HL-60 (cell line): ENCODE measurements at regions not wholly inside any gene's neighbourhood (a gene's known extent, or its start where the extent isn't known, plus 50 kb on each side); places are given as distances from the start of the nearest gene placed in this dataset.

Source experiments
- DNase-seq, 2 experiments: peaks; one replicate each; pipeline ENCODE4 v3.0.0-alpha.2; 2010 to 2020; ENCODE audit warnings: low read depth in 1 of 2, low spot score in 1 of 2
- H3K27ac ChIP-seq: fragments of 250-450 bp; sonication (Bioruptor Pico); replicated peaks from 2 replicates; pipeline ENCODE4 v1.5.1; 2020; ENCODE audit warnings: mild to moderate bottlenecking, moderate library complexity
- H3K27me3 ChIP-seq: fragments of 250-450 bp; sonication (Bioruptor Pico); 2 replicates; pipeline ENCODE4 v1.5.1; 2021; ENCODE audit warnings: mild to moderate bottlenecking, moderate library complexity; ENCODE audit not compliant: insufficient read depth, poor library complexity, severe bottlenecking
- H3K4me3 ChIP-seq: replicated peaks from 2 replicates; pipeline ENCODE4 v1.5.1; 2011; ENCODE audit warnings: mild to moderate bottlenecking, control low read depth, low read length; ENCODE audit not compliant: insufficient read depth
- GABPA ChIP-seq: IDR thresholded peaks from 2 replicates; pipeline ENCODE4 v1.6.1; 2012; ENCODE audit warnings: low read depth
- POLR2AphosphoS5 ChIP-seq: IDR thresholded peaks from 2 replicates; pipeline ENCODE4 v1.6.1; 2012; ENCODE audit warnings: low read depth
- SPI1 ChIP-seq: IDR thresholded peaks from 2 replicates; pipeline ENCODE4 v1.6.1; 2012; ENCODE audit warnings: low read depth, mild to moderate bottlenecking, borderline replicate concordance
- TF ChIP-seq, protein P1 (sequence below): IDR thresholded peaks from 2 replicates; pipeline ENCODE4 v1.6.1; 2012; ENCODE audit warnings: low read depth; ENCODE audit not compliant: insufficient replicate concordance
- TF ChIP-seq, protein P2 (sequence below): IDR thresholded peaks from one replicate; pipeline ENCODE4 v1.5.1; 2011; ENCODE audit warnings: low read length, control low read depth, inconsistent platforms; ENCODE audit not compliant: insufficient read depth

DNA sequence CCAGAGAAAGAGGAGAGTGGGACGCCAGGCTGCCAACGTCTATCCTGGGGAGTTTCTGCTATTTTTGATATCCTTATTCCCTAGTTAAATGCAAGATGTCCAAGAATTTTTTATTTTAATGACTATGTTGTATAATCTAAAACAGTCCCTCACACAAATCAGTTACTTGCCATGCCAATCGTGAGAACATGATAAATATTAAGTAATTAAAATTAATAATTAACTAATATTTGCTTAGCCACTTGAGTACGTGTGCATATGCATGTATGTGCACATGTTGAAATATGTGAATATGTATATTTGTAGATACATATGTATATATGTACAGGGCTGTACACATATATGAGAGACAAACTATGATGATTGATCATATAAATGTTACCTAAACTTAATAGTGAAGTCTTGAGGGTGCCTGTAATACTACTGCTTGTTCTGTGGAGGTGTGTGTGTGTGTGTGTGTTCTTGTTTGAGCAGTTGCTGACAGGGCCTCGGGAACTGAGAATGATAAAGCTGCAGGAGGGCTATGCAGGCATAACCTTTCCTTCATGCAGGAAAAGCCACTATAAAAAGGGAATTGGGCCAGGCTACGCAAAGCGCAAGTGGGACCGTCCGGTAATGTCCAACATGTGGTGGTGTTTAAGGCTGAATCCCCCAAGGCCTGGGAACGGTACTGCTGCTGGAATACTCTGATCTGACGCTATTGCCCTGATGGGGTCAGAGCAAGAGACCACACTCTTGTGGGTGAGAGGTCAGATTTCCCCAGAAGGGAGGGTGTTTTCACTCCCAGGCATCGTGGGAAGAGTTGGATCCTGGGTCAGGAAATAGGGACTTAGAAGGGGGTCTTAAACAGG is 148.3 kb upstream of the TBX18 start:
- no peak overlapping the region for H3K4me3 ChIP-seq
- DNase-seq = no peak
- TF ChIP-seq POLR2AphosphoS5 = no peak
- TF ChIP-seq, protein P1, sequence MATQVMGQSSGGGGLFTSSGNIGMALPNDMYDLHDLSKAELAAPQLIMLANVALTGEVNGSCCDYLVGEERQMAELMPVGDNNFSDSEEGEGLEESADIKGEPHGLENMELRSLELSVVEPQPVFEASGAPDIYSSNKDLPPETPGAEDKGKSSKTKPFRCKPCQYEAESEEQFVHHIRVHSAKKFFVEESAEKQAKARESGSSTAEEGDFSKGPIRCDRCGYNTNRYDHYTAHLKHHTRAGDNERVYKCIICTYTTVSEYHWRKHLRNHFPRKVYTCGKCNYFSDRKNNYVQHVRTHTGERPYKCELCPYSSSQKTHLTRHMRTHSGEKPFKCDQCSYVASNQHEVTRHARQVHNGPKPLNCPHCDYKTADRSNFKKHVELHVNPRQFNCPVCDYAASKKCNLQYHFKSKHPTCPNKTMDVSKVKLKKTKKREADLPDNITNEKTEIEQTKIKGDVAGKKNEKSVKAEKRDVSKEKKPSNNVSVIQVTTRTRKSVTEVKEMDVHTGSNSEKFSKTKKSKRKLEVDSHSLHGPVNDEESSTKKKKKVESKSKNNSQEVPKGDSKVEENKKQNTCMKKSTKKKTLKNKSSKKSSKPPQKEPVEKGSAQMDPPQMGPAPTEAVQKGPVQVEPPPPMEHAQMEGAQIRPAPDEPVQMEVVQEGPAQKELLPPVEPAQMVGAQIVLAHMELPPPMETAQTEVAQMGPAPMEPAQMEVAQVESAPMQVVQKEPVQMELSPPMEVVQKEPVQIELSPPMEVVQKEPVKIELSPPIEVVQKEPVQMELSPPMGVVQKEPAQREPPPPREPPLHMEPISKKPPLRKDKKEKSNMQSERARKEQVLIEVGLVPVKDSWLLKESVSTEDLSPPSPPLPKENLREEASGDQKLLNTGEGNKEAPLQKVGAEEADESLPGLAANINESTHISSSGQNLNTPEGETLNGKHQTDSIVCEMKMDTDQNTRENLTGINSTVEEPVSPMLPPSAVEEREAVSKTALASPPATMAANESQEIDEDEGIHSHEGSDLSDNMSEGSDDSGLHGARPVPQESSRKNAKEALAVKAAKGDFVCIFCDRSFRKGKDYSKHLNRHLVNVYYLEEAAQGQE = no peak
- TF ChIP-seq SPI1 = no peak
- TF ChIP-seq, protein P2, sequence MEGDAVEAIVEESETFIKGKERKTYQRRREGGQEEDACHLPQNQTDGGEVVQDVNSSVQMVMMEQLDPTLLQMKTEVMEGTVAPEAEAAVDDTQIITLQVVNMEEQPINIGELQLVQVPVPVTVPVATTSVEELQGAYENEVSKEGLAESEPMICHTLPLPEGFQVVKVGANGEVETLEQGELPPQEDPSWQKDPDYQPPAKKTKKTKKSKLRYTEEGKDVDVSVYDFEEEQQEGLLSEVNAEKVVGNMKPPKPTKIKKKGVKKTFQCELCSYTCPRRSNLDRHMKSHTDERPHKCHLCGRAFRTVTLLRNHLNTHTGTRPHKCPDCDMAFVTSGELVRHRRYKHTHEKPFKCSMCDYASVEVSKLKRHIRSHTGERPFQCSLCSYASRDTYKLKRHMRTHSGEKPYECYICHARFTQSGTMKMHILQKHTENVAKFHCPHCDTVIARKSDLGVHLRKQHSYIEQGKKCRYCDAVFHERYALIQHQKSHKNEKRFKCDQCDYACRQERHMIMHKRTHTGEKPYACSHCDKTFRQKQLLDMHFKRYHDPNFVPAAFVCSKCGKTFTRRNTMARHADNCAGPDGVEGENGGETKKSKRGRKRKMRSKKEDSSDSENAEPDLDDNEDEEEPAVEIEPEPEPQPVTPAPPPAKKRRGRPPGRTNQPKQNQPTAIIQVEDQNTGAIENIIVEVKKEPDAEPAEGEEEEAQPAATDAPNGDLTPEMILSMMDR = no peak
- no peak for TF ChIP-seq GABPA
- no peak overlapping the region for H3K27ac ChIP-seq
- no peaks in the 10 kb centered on the region for H3K27me3 ChIP-seq

DNA sequence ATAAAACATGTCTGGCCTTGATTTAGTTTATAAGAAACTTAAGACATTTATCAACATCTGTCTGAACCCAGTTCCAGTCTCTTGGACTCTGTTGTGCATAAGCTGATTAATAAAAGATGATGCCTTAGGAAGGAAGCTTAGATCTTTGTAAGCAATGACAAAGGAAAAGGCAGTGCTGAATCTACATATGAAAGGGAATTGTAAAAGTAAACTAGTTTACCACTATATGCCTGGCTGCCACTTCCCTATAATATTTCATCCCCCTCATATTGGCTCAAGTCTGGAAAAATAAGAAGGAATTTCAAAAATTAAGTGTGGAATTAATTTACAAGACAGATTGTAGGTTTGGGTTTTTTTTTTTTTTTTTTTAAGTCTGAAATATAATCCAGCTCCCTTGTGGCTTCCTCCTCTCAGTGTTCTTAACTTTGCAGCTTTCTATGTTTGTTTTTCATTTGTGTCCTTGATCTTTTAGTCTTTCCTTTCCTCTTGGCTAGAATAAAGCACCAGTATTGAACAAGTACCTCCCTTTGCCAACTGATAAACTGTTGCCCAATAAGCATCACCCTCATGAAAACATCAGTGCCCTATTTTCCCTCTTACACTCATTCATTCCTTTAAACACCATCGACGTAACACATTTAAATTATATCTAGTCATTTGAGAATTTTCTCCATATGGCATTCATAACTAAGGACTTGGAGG is 146.7 kb upstream of the TBX18 start:
- Histone ChIP-seq H3K27ac (no peak overlapping the region), H3K27me3 (no peaks in the 10 kb centered on the region)
- TF ChIP-seq POLR2AphosphoS5 (no peak), SPI1 (no peak), GABPA (no peak)
- TF ChIP-seq, protein P1 = no peak
- TF ChIP-seq, protein P2 = no peak

DNA sequence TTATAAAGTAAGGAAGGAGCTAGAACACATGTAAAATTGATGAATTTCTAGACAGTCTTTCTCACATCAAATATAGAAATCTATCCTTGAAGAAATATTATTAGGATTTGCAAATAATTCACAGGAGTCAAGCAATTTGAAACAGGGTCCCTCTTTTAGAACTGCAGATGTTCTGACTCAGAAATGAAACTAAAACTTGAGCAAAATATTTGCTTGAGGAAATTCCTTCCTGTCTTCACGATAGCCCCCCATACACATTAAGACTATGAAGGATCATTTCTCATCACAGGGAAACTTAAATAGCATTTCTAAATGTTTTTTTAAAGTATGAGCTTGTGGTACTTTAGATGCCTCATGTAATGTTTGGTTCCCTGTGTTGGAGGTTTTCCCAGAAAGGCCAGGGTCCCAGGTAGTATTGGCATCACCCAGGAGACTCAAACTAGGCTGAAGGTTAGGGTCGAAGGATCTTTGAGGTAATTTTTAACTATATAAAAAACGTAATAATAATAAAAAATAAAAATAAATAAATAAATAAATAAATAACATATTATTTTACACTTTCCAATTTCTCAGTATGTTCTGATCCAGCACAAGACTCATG is 144.0 kb upstream of the TBX18 start:
- Histone ChIP-seq H3K27ac (no peak overlapping the region), H3K4me3 (no peak overlapping the region), H3K27me3 (no peaks in the 10 kb centered on the region)
- DNase-seq = no peak
- no peak for TF ChIP-seq SPI1

More for the DNA sequence above, 146.7 kb upstream of the TBX18 start:
- no peak overlapping the region for H3K4me3 ChIP-seq
- no peak for DNase-seq

DNA sequence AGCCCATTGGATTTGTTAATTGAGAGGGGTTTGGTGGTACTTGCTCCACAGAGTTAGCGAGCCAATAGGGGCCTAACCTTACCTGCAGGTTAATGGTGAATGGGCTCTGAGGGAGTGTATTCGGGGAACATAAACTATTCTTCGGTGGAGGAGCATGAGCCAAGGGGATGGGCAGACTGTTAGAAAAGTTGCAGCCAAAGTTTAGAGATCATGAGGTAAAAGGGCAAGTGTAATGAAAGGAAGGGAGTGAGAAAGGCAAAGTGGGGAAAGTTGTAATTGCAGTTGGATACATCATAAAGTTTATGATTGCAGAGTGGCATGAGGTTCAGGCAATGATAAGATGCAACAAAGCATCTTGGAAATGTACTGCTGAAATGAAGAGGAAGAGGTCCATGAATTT is 142.1 kb upstream of the TBX18 start:
- DNase-seq = no peak
- TF ChIP-seq SPI1 = no peak
- Histone ChIP-seq H3K27ac (no peak overlapping the region), H3K27me3 (no peaks in the 10 kb centered on the region), H3K4me3 (no peak overlapping the region)
